Stimulated activated naive CD8-positive, alpha-beta T cell treated with anti-CD3 and anti-CD28 coated beads, Interleukin-15, Interleukin-2, amounts not matched to agents 100 U/mL and 50 U/mL, for 24 hours (primary cell): ENCODE measurements at regions not wholly inside any gene's neighbourhood (a gene's known extent, or its start where the extent isn't known, plus 50 kb on each side); places are given as distances from the start of the nearest gene placed in this dataset.
A peak's percentile ranks its signal among the peaks of the same experiment; 100 is the strongest.

Experiments
- ATAC-seq: fragments of 150-1000 bp; cut with Tn5 transposase; one replicate; pipeline ENCODE4 v1.10.0; 2021
- DNase-seq: peaks from one replicate; pipeline ENCODE4 v3.0.0; 2021

GRCh38 chr6:149182262-149182661, 135.2 kb upstream of the TAB2 start:
- DNase-seq (no peak), ATAC-seq (no peak)

- no peak for ATAC-seq
- DNase-seq = no peak
Measured at GRCh38 chr6:149184523-149184922, 133.0 kb upstream of the TAB2 start.

- no peak for DNase-seq
- ATAC-seq = no peak
Measured at GRCh38 chr6:149185799-149186357, 131.6 kb upstream of the TAB2 start.

GRCh38 chr6:149186873-149187272, 130.6 kb upstream of the TAB2 start:
- no peak for ATAC-seq
- DNase-seq = no peak

- ATAC-seq = peak; percentile 43
Measured at GRCh38 chr6:149190224-149190831, 127.2 kb upstream of the TAB2 start.

GRCh38 chr6:149194820-149195558, 122.5 kb upstream of the TAB2 start:
- ATAC-seq (no peak), DNase-seq (no peak)

More at GRCh38 chr6:149190224-149190831, 127.2 kb upstream of the TAB2 start:
- peak; percentile 72 for DNase-seq

- ATAC-seq = no peak
Measured at GRCh38 chr6:149196091-149196490, 121.4 kb upstream of the TAB2 start.

GRCh38 chr6:149197482-149197881, 120.0 kb upstream of the TAB2 start:
- ATAC-seq (no peak), DNase-seq (no peak)

More at GRCh38 chr6:149196091-149196490, 121.4 kb upstream of the TAB2 start:
- no peak for DNase-seq

DNA sequence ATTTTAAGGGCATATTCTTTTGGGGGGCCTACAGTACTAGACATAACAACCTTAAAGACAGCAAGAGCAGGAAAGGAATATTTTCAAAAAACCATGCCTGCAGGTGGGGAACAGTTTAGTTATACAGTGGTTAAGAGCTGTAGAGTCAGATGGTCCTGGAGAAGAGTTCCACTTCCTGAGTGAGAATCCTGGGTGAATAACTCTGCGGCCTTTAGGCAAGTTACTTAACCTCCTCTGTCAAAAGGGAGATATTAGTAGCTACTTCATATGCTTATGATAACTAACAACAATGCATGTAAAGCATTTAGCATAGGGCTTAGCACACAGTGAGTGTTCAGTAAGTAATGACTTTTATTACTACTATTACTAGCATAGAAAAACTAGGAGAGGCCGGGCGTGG, 119.2 kb upstream of the TAB2 start:
- no peak for DNase-seq
- no peak for ATAC-seq

DNA sequence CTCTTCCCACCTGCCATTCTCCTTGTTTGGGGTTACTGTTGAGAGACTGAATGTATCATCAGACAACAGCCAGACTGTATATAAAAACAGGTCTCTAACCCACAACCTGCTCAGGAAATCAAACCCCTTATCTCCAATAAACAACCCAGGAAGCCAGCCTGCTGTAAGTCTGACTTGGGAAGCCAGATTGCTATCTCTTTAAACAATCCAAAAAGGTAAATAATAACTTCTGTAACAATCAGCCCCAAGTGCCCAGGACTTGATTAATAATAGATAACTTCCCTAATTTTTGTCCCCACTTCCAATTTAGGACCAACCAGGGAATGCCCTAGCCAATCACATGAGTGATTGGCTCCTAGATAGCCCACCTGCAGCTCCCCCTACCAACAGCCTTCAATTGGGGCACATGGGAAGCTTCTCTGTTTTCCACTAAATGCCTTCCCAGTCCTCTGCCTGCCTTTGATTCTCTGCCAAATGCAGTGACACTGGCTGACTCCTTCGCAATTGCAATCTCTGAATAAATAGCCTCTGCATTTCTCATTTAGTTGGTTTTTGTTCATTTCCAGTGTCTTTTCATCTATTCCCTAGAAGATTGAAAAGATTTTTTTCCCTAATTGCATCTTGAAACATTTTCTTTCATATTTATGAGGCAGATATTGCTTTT, 117.1 kb upstream of the TAB2 start:
- ATAC-seq = no peak
- no peak for DNase-seq

DNA sequence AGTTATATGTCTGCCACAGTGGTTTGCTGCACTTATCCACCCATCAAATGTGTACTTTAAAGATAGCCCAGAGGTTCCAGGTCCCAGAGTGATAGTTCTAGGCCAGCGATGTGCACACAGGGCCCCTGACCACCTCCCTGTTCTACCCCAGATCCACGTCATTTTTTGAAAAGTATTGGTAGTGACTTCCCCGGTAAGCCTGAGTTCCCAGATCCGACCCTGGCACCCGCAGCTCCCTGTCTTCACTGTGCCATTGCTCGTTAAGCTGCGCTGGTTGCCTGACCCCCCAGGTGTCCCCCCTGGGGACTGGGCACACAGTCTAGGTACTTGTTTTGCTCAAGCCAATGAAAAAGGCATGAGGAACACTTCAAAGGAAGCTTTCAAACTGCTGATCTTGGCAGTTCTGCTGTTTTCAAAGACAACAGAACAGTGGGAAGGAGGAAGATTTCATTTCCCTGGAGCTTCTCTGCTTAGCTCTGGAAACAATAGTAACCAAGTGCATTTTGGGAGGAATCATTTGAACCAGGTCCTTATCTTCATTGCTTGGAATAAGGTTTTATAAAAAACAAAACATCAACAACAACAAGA, 116.3 kb upstream of the TAB2 start:
- ATAC-seq = no peak
- no peak for DNase-seq

DNA sequence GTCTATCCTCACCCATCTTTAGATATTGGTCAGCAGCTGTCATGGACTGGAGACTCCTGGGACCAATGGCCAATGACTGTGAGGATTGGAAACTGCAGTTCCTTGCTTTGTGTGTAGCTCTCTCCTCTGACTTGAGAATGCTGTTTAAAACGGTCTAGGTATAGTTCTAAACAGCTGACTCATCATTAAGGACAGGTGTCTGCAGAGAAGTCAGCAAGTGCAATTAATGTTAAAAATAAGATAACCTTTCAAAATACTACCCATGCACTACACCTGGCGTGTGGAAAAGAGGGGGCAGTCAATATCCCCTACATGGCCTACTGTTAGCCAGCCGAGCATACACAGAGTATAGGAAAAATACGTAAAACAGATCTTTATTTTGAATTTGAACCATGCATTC, 115.4 kb upstream of the TAB2 start:
- no peak for DNase-seq
- no peak for ATAC-seq

DNA sequence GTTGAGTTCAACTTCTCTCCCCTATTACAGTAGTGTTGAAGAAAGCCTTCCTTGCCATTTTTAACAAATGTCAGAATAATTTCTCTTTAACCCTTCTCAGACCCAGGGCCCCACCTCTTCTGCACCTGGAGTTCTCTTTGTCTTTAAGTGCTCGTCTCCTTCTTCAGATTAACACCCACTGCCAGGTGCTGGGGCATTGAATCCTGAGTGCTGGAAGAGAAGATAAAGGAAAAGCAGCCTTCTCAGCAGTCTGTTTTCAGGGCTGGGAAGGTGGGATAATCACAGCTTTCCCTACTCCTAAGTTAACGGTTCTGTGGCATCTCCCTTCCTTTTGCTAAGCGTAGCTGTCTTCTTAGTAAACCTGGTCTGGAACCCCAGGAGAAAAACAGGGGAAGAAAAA, 114.6 kb upstream of the TAB2 start:
- no peak for ATAC-seq
- no peak for DNase-seq

DNA sequence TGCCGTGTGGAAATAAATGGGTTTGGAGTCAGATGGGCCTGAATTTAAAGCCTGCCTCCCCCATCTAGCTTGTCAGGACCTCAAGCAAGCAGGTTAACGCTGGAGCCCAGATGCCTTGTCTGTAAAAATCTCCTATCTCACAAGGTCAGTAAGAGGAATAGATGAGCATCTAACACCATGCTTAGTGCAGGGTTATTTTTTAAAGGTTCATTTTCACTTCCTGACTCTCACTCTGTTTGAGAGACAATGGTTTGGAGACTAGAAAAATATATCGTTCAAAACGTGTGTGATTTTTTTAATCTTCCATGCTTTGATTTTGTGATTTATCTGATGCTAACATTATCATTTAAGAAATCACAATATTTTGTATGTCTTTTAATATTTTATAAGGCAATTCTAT, 114.0 kb upstream of the TAB2 start:
- ATAC-seq (no peak), DNase-seq (no peak)

GRCh38 chr6:149208134-149208601, 109.3 kb upstream of the TAB2 start:
- no peak for DNase-seq

DNA sequence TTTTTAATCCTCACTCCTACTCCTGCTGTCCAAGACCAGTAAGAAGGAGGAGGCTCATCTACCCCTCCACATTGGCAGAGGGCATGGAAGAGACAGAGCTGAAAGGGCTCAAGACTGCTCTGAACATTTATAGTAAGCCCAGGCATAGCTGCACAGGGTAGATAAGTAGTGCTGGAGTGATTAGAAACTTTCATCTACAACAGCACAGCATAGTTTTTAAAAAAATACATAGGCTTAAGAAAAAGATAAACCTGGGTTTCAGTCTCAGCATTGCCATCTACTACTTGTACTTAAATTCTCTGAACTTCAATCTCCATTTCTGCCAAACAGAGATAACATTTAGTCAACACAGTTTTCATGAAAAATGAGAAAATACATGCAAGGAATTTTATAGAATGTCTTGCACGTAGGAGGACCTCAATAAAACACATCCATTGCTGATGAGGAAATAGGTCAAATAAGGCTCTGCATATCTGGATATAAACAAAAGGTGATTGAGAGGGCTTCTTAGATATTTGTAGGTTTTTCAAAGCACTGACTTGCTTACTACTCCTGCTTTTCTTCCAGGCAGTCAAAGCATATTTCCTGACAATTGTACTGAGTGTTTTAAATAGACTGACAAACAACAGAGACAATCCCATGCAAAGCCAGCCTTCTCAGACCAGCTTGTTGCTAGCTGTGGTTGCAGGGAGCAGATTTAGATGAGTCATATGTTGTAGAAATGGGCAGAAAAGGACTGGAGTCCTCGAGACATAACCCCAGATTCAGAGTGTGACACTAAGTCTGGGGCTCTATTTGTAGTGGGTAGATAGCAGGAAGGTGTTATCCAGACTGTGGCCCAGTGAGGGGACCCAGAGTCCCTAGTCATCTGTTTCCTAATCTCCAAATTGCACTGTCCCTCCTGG, 107.4 kb upstream of the TAB2 start:
- DNase-seq = no peak

More at GRCh38 chr6:149208134-149208601, 109.3 kb upstream of the TAB2 start:
- ATAC-seq = no peak

DNA sequence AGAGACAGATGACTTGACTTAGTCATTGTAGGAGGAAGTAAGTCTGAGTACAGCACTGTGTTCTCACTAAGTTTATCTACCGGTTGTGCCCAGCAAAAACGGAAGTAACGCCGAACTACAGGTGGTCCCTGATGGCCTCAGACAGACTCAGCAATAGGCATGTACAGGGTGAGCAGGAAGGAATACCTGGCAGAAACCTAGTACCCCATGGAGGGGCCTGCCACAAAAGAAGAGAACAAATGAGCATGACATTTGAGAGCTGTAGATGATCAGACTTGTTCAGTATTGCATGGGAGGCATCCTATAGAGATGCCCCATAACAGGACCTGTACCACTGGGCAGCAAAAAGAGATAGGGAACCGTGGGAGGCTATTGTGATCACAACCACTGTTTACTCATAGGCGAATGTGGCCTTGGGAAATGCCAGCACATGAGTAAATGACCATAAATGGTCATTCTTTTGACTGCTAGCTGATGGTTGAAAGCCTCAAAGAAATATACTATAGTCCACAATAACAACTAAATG, 106.4 kb upstream of the TAB2 start:
- ATAC-seq = peak; percentile 55
- peak; percentile 31 for DNase-seq

More for the DNA sequence above, 107.4 kb upstream of the TAB2 start:
- peak; percentile 67 for ATAC-seq

DNA sequence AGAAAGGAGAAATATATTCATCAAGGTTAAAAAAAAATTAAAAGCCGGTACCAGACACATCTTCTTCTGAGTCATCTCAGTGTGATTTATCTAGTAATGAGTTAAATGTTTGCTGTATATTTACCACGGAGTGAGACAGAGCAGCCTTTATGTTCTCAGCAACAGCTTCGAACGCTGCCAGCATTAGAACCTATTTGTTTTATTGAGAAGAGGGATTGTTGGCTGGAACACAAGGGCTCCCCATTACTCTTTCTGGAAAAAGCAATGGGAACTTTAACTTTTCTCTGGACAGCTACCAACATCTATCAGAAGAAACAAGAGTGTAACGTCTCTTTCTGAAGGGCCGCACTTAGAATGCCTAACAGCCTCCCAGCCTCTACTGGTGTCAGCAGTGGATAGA, 105.3 kb upstream of the TAB2 start:
- DNase-seq (no peak), ATAC-seq (peak; percentile 40)

GRCh38 chr6:149212892-149213801, 104.4 kb upstream of the TAB2 start:
- peak; percentile 41 for ATAC-seq
- DNase-seq = peak; percentile 61

GRCh38 chr6:149213829-149214228, 103.7 kb upstream of the TAB2 start:
- ATAC-seq (no peak), DNase-seq (no peak)
